Urinary bladder (tissue), 3 donors: ENCODE measurements at regions not wholly inside any gene's neighbourhood (a gene's known extent, or its start where the extent isn't known, plus 50 kb on each side); places are given as distances from the start of the nearest gene placed in this dataset.

Source experiments
- DNase-seq: peaks from one replicate; pipeline ENCODE4 v3.0.0-alpha.2; 2015; ENCODE audit errors: extremely low spot score
- H3K27ac ChIP-seq: one replicate; pipeline ENCODE4 v1.5.1; 2013; ENCODE audit warnings: low read depth, mild to moderate bottlenecking, moderate library complexity
- H3K36me3 ChIP-seq: one replicate; pipeline ENCODE4 v1.6.1; 2013; ENCODE audit warnings: mild to moderate bottlenecking, moderate library complexity; ENCODE audit not compliant: insufficient read depth
- H3K4me1 ChIP-seq: one replicate; pipeline ENCODE4 v1.6.1; 2013; ENCODE audit warnings: mild to moderate bottlenecking, moderate library complexity; ENCODE audit not compliant: insufficient read depth
- H3K4me3 ChIP-seq: one replicate; pipeline ENCODE4 v1.5.1; 2013; ENCODE audit warnings: low read depth, low read length
- WGBS: extraction: QIAGEN DNeasy Blood & Tissue Kit; methylation state at CpG from one replicate; pipeline ENCODE4 v1.1.7; 2013; 5-methylcytosine and 5-hydroxymethylcytosine counted together
- donor health status: healthy with polysubstance abuse.
- donor health status: healthy.

DNA sequence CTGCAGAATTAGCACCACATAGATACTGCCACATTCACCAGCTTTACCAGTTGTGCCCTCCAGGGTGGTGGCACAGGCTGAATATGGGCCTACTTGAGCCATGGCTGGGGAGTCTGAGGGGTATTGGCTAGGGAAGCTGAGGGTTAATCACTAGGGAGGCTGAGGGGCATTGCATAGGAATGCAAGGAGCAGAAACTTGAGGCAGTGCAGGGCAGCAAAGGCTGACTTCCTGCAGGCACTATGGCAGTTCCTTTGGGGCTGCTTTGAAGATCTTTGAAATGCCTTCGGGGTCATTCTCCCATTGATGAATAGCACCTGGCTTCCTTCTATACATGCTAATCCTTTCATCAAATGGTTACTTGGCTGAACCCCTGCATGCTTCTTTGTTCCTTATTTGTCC lies 171.5 kb downstream of the RCN1 start:
- DNase-seq: no peak
- no peak overlapping the region for H3K27ac ChIP-seq
- no peaks in the 10 kb centered on the region for H3K4me1 ChIP-seq
- H3K36me3 ChIP-seq: no peaks in the 10 kb centered on the region
- WGBS: 30% methylated on average over 1 of the region's 1 CpG
- no peak overlapping the region for H3K4me3 ChIP-seq

DNA sequence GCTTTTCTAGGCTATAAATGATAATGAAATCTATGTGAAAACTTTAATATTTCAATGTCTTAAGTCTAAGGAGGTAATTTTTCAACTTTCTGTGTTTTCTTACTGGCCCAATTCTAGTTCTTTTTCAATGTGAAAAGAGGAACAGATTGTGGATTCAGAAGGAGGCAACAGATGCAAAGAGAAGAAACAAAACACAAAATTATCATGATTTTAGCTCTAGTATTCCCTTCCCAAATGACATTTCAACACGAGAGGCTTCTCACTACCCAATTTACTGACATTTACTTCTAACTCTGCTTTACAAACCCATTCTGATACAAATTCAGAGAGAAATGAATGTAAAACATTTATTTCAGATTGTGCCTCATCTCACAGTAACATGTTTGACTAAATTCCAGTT lies 169.4 kb downstream of the WT1 start:
- Histone ChIP-seq H3K27ac (no peak overlapping the region), H3K4me1 (no peaks in the 10 kb centered on the region), H3K4me3 (no peak overlapping the region), H3K36me3 (no peaks in the 10 kb centered on the region)
- no peak for DNase-seq
- WGBS: 56% methylated on average over 1 of the region's 1 CpG

DNA sequence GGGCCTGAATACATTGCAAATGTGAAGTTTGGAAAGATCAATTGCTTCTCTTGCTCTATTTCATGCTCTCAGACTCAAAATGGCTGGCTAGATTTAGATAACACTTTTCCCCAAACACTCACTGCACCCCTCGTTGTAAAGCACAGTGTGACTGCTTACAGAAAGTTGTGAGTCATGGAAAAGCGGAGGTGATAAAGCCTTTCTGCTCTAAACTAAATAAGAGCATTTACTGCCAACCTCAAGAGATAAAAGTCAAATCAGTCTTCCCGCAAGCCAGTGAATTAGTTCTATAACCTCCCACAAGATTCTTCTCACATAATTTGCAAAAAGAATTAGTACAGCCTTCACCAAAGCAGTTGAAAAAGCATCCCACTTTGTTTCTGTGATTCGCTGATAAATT lies 168.7 kb downstream of the WT1 start:
- DNase-seq: no peak
- H3K4me1 ChIP-seq: no peaks in the 10 kb centered on the region
- no peak overlapping the region for H3K27ac ChIP-seq
- H3K4me3 ChIP-seq: no peak overlapping the region
- WGBS: 45% methylated on average over 4 of the region's 4 CpGs
- no peaks in the 10 kb centered on the region for H3K36me3 ChIP-seq

DNA sequence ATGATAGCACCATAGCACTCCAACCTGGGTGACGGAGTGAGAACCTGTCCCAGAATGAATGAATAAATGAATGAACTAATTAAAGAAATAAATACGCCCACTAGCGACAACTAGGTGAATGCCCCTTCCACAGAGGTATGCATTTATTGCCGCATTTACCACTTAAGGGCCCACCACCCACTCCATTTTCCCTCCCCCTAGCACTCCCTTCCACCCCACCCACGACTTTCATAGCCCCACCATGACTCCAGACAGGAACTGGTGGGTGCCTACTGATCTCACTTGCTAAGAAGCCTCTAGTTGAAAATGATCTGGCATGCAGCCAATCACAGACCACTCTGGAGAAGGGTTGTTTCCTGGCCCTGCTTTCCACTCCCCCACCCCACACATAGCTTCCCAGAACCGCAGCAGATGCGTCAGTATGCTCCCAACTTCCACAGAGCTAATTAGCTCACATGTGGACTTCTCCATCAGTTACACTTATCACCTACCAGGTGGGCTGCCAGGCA lies 167.6 kb downstream of the WT1 start:
- H3K4me1 ChIP-seq: no peaks in the 10 kb centered on the region
- H3K4me3 ChIP-seq: no peak overlapping the region
- H3K27ac ChIP-seq: no peak overlapping the region
- DNase-seq: no peak
- WGBS: 79% methylated on average over 7 of the region's 7 CpGs
- H3K36me3 ChIP-seq: no peaks in the 10 kb centered on the region

DNA sequence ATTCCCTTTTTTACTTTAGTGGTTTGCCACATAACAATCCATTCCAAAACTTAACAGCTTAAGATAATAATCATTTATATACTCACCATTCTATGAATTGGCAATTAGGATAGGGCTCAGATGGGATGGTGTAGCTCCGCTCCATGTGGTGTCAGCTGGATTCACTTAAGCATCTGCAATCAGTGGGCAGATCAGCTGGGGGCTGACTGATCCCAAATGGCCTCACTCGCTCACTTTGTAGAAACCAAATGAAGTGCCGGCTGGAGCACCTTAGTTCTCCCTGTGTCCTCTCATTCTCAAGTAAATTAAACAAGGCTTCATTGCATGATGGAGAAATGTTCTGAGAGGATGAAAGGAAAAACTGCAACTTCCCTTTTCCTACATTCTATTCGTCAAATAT lies 161.4 kb downstream of the WT1 start:
- 73% methylated on average over 4 of the region's 4 CpGs for WGBS
- DNase-seq: no peak
- no peaks in the 10 kb centered on the region for H3K4me1 ChIP-seq
- no peaks in the 10 kb centered on the region for H3K36me3 ChIP-seq
- no peak overlapping the region for H3K4me3 ChIP-seq
- no peak overlapping the region for H3K27ac ChIP-seq

DNA sequence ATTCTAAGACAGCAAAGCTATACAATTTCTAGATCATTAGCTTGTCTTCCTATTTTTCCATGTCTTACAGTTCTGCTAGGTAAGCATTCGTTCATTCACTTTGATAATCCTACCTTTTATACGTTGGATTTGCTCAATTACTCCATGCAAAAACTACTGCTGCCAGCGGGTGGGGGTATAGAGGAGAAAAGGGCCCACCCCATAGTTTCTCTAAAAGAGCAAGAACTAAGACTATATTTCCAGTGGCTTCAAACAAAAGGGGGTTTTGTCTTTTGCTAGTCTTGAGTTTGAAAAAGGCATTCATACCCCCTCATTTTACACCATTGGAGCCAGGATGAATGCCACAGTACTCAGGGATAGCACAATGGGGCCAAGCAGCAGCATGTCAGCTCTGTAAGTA lies 155.7 kb downstream of the WT1 start:
- H3K27ac ChIP-seq: no peak overlapping the region
- WGBS: 62% methylated on average over 3 of the region's 3 CpGs
- no peaks in the 10 kb centered on the region for H3K36me3 ChIP-seq
- DNase-seq: no peak
- H3K4me3 ChIP-seq: no peak overlapping the region
- no peaks in the 10 kb centered on the region for H3K4me1 ChIP-seq

DNA sequence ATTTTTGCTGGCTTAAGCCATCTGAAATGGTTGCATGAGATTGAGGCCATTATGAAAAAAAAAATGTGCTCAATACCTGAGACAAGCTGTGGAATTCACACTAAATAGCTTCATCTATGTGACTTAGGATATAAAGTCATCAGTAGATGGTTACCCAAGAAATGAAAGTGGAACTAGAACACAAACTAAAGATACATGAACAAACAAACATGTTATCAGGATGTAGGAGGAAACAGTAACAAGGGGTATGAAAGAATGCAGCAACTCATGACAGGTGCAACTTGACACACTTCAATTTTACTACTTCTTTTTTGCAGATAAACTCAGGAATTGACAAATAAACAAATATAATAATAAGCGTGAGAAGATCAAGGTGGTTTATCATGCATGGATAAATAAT lies 155.0 kb downstream of the WT1 start:
- 79% methylated on average over 1 of the region's 1 CpG for WGBS
- Histone ChIP-seq H3K4me3 (no peak overlapping the region), H3K27ac (no peak overlapping the region), H3K36me3 (no peaks in the 10 kb centered on the region), H3K4me1 (no peaks in the 10 kb centered on the region)
- no peak for DNase-seq

DNA sequence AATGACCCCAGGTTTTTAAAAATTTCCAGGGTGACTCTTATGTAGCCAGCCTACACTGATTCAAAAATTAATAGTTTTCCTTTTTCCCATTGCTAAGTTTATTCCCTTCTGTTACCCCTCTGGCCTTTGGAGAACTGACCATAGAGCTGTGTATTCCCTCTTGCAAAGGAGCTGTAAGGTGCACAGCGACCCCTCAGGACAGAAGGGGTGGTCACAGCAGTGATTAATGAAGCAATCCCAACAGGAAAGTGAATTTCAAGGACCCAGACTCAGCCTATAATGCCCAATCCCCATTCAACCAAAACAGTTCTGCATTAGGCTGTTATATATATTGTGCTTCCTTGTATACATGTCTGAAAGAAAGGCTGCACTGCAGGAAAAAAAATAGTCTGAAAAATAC lies 147.1 kb downstream of the WT1 start:
- no peaks in the 10 kb centered on the region for H3K36me3 ChIP-seq
- no peaks in the 10 kb centered on the region for H3K4me1 ChIP-seq
- 38% methylated on average over 1 of the region's 1 CpG for WGBS
- no peak overlapping the region for H3K27ac ChIP-seq
- no peak for DNase-seq
- no peak overlapping the region for H3K4me3 ChIP-seq

DNA sequence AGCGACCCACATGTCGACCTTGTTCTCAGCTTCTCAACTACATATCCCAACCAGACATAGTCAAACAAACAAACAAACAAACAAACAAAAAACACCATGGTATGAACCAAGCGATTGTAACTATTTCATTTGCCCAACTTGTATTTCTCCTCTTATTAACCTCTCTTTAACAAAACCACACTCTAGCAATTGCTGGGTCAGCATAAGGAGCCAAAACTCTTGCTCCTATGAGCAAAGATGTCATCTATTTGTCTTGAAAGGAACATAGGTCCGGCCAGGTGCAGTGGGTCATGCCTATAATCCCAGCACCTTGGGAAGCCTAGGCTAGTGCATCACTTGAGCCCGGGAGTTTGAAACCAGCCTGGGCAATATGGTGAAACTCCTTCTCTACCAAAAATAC lies 145.6 kb downstream of the WT1 start:
- Histone ChIP-seq H3K4me3 (no peak overlapping the region), H3K27ac (no peak overlapping the region), H3K4me1 (no peaks in the 10 kb centered on the region), H3K36me3 (no peaks in the 10 kb centered on the region)
- no peak for DNase-seq
- 88% methylated on average over 5 of the region's 5 CpGs for WGBS

DNA sequence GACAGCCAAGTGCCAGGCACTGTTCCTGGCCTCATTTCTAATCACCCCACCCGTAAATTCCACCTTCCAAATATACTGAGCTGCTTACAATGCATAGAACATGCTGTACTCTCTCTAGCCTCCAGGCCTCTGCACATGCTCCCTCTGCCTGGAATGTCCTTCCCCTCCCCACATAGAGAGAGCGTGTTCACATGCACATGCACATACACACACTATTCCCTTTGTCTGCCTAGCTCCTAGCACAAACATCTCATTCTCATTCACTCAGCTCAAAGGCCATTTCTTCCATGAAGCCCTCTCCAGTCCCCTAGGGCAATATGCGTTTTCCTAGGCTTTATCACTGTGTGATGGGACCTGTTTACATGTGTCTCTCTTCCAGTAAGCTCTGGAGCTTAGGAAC lies 144.6 kb downstream of the WT1 start:
- Histone ChIP-seq H3K36me3 (no peaks in the 10 kb centered on the region), H3K4me3 (no peak overlapping the region), H3K27ac (no peak overlapping the region), H3K4me1 (no peaks in the 10 kb centered on the region)
- no peak for DNase-seq
- WGBS: 60% methylated on average over 3 of the region's 3 CpGs

DNA sequence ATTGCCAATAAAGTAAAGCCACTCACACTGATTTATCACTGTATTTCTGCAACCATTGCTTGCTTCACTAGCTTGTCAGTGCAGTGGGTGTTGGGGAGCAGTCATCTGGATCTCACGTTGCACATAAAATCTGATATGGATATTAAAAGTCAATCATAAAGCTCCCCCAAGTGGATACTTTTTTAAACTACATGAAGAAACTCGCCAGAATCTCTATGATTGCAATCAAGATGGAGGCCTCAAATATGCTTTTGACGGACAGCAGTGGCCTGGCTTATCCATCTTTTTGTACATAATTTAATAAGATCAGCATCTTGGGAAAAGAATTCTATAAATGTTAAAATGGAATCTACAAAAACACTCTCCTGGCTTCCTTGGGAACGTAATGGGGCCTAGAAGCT lies 137.7 kb downstream of the WT1 start:
- no peak overlapping the region for H3K27ac ChIP-seq
- no peak overlapping the region for H3K4me3 ChIP-seq
- 33% methylated on average over 4 of the region's 4 CpGs for WGBS
- no peaks in the 10 kb centered on the region for H3K4me1 ChIP-seq
- no peaks in the 10 kb centered on the region for H3K36me3 ChIP-seq
- DNase-seq: peak; percentile 61

DNA sequence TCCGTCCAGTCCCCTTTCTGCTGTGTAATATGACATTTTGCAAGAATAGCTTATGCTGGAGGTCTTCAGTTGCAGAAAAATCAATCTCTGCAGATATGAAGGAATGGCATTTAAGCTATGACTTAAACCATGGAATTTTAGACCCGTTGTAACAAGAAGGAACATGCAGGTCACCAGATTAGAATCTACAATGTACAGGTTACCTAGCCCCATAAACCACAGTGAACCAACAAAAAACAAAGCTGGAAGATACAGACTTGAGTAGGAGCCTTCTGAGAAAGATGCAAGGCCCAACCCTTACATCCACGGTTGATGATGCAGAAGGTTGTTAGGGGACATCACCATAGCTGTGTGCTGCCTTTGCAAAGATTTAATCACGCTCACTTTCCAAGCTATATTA lies 132.5 kb downstream of the WT1 start:
- Histone ChIP-seq H3K4me1 (no peaks in the 10 kb centered on the region), H3K36me3 (no peaks in the 10 kb centered on the region), H3K4me3 (no peak overlapping the region), H3K27ac (no peak overlapping the region)
- DNase-seq: no peak
- WGBS: 76% methylated on average over 4 of the region's 4 CpGs

DNA sequence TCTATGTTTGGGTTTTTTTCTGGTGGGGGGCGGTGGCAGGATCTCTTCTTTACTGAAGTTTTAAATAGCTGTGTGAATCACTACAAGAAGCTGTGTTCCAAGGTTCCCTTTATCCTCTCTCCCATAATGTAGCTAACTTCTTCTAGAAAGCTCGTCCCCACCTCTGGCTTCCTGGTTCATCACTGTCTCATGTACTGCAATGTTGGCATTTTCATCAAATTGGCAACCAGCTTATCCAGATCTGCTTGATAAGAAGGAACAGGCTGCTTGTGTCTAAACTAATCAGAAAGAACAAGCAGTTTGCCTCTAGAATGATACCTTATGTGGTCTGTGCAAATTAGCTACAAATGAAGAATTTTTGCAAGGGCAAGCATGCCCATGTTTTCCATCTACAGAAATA lies 130.8 kb downstream of the WT1 start:
- no peak overlapping the region for H3K27ac ChIP-seq
- no peak overlapping the region for H3K4me3 ChIP-seq
- 75% methylated on average over 2 of the region's 2 CpGs for WGBS
- no peaks in the 10 kb centered on the region for H3K36me3 ChIP-seq
- no peaks in the 10 kb centered on the region for H3K4me1 ChIP-seq
- no peak for DNase-seq

DNA sequence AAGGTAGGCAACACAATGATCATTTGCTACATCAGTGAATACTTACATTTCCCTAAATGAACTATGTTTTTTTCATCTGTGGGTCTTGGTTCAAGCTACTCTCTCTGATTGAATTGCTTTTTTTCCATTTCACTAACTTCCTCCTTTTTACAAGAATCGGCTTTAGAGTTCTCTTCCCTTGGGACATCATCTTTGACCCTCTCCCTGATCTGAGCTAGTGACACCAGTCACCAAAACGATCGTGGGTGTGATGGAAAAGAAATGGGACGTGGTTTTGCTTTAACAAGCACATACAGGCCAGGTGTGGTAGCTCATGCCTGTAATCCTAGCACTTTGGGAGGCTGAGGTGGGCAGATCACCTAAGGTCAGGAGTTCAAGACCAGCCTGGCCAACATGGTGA lies 129.9 kb downstream of the WT1 start:
- no peak overlapping the region for H3K27ac ChIP-seq
- H3K4me1 ChIP-seq: no peaks in the 10 kb centered on the region
- H3K4me3 ChIP-seq: no peak overlapping the region
- no peaks in the 10 kb centered on the region for H3K36me3 ChIP-seq
- 71% methylated on average over 4 of the region's 4 CpGs for WGBS
- DNase-seq: no peak

DNA sequence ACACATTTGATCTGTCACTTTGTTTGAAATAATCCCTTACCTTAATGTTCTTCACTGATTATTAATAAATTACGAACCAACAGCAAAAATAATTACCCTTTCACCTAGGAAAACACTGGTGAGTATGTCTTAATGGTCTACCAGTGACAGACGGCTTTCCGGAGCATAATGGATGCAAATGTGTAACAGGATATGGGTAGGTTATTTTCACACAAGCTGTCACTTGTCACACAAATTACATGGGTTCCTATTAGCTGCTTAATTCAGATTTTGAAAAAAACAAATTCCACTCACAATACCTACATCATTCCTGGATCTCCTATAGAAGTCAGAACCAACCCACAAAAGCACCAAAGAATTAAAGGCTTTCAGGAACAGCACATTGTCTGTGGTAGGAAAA lies 127.9 kb downstream of the WT1 start:
- Histone ChIP-seq H3K4me1 (no peaks in the 10 kb centered on the region), H3K4me3 (no peak overlapping the region), H3K36me3 (no peaks in the 10 kb centered on the region), H3K27ac (no peak overlapping the region)
- no peak for DNase-seq
- 80% methylated on average over 3 of the region's 3 CpGs for WGBS
